ENCODE measurements at regions not wholly inside any gene's neighbourhood (a gene's known extent, or its start where the extent isn't known, plus 50 kb on each side); places are given as distances from the start of the nearest gene placed in this dataset.

- WGBS, 2 donors = 57 to 60% methylated on average over 4 of the region's 4 CpGs
- H3K4me3 ChIP-seq = no peak overlapping the region
- no peaks in the 10 kb centered on the region for H3K4me1 ChIP-seq
- H3K27me3 ChIP-seq = no peaks in the 10 kb centered on the region
- no peaks in the 10 kb centered on the region for H3K36me3 ChIP-seq
- DNase-seq (no peak), ATAC-seq (ENCODE audit: low FRiP score in 2 of 2) (no peak)
- TF ChIP-seq POLR2AphosphoS5 (IDR thresholded peaks at IDR 0.05) (no peak), POLR2A (IDR thresholded peaks at IDR 0.05) (no peak), EP300 (IDR thresholded peaks at IDR 0.05) (no peak)
- TF ChIP-seq, protein P1, sequence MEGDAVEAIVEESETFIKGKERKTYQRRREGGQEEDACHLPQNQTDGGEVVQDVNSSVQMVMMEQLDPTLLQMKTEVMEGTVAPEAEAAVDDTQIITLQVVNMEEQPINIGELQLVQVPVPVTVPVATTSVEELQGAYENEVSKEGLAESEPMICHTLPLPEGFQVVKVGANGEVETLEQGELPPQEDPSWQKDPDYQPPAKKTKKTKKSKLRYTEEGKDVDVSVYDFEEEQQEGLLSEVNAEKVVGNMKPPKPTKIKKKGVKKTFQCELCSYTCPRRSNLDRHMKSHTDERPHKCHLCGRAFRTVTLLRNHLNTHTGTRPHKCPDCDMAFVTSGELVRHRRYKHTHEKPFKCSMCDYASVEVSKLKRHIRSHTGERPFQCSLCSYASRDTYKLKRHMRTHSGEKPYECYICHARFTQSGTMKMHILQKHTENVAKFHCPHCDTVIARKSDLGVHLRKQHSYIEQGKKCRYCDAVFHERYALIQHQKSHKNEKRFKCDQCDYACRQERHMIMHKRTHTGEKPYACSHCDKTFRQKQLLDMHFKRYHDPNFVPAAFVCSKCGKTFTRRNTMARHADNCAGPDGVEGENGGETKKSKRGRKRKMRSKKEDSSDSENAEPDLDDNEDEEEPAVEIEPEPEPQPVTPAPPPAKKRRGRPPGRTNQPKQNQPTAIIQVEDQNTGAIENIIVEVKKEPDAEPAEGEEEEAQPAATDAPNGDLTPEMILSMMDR (IDR thresholded peaks at IDR 0.05) = no peak
- no peak overlapping the region for H3K27ac ChIP-seq
- H3K9me3 ChIP-seq = peaks cover 0 to 7% (median 3%) of the 10 kb centered on the region in 4 donors
Measured at GRCh38 chr4:141486375-141486997, 149.9 kb upstream of the IL15 start.

GRCh38 chr4:141497627-141498026 is 138.8 kb upstream of the IL15 start:
- H3K27me3 ChIP-seq = no peaks in the 10 kb centered on the region
- no peak for TF ChIP-seq POLR2AphosphoS5 (IDR thresholded peaks at IDR 0.05)
- no peak for TF ChIP-seq EP300 (IDR thresholded peaks at IDR 0.05)
- TF ChIP-seq, protein P1 (IDR thresholded peaks at IDR 0.05) = no peak
- TF ChIP-seq POLR2A (IDR thresholded peaks at IDR 0.05) = no peak
- H3K4me1 ChIP-seq = no peaks in the 10 kb centered on the region
- no peak overlapping the region for H3K27ac ChIP-seq
- no peaks in the 10 kb centered on the region for H3K9me3 ChIP-seq
- no peak overlapping the region for H3K4me3 ChIP-seq
- ATAC-seq (ENCODE audit: low FRiP score in 2 of 2) (no peak), DNase-seq (no peak)
- no peaks in the 10 kb centered on the region for H3K36me3 ChIP-seq
- WGBS, 2 donors = 77 to 83% methylated on average over 1 of the region's 1 CpG

DNA sequence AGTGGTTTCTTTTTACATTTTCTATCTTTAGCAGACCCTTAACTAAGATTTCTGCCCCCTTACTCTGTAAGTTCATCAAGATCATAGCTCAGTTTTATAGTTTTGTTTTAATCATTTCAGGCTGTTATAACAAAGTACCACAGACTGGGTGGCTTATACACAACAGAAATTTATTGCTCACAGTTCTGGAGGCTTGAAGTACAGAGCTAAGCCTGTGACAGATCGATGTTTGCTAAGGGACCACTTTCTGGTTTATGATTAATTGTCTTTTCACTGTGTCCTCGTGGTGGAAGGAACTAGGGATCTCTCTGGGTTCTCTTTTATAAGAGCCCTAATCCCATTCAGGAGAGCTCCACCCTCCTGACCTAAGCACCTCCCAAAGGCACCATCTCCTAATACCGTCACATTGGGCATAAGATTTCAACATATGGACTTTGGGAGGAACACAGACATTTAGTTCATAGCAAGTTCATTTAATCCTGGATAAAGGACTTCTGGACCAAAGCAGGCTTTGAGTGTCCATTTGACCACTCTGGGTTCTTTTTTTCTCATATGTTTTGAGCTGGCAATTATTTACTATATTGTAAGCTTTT is 137.0 kb upstream of the IL15 start:
- 52 to 64% methylated on average over 3 of the region's 3 CpGs for WGBS, 2 donors
- DNase-seq (no peak), ATAC-seq (ENCODE audit: low FRiP score in 2 of 2) (no peak)
- TF ChIP-seq POLR2AphosphoS5 (IDR thresholded peaks at IDR 0.05) (no peak), POLR2A (IDR thresholded peaks at IDR 0.05) (no peak), EP300 (IDR thresholded peaks at IDR 0.05) (no peak)
- TF ChIP-seq, protein P1 (IDR thresholded peaks at IDR 0.05) = no peak
- no peak overlapping the region for H3K4me3 ChIP-seq
- H3K36me3 ChIP-seq = no peaks in the 10 kb centered on the region
- no peaks in the 10 kb centered on the region for H3K4me1 ChIP-seq
- no peaks in the 10 kb centered on the region for H3K27me3 ChIP-seq
- H3K27ac ChIP-seq = no peak overlapping the region
- no peaks in the 10 kb centered on the region for H3K9me3 ChIP-seq

GRCh38 chr4:141501395-141501794 is 135.0 kb upstream of the IL15 start:
- no peak for DNase-seq
- Histone ChIP-seq H3K4me1 (no peaks in the 10 kb centered on the region), H3K4me3 (no peak overlapping the region), H3K9me3 (no peaks in the 10 kb centered on the region), H3K27ac (no peak overlapping the region), H3K27me3 (no peaks in the 10 kb centered on the region), H3K36me3 (no peaks in the 10 kb centered on the region)
- WGBS, 2 donors = 94 to 97% methylated on average over 1 of the region's 1 CpG
- no peak for ATAC-seq (ENCODE audit: low FRiP score in 2 of 2)
- TF ChIP-seq POLR2AphosphoS5 (IDR thresholded peaks at IDR 0.05) (no peak), EP300 (IDR thresholded peaks at IDR 0.05) (no peak), POLR2A (IDR thresholded peaks at IDR 0.05) (no peak)
- TF ChIP-seq, protein P1 (IDR thresholded peaks at IDR 0.05) = no peak

- Histone ChIP-seq H3K36me3 (no peaks in the 10 kb centered on the region), H3K27me3 (no peaks in the 10 kb centered on the region), H3K4me1 (no peaks in the 10 kb centered on the region), H3K9me3 (no peaks in the 10 kb centered on the region), H3K4me3 (no peak overlapping the region), H3K27ac (no peak overlapping the region)
- no peak for DNase-seq
- TF ChIP-seq EP300 (IDR thresholded peaks at IDR 0.05) (no peak), POLR2AphosphoS5 (IDR thresholded peaks at IDR 0.05) (no peak), POLR2A (IDR thresholded peaks at IDR 0.05) (no peak)
- TF ChIP-seq, protein P1 (IDR thresholded peaks at IDR 0.05) = no peak
- ATAC-seq (ENCODE audit: low FRiP score in 2 of 2) = no peak
- WGBS, 2 donors = 80 to 81% methylated on average over 3 of the region's 3 CpGs
Measured at GRCh38 chr4:141501931-141502330, 134.5 kb upstream of the IL15 start.
